GM21786 (cell line): ENCODE measurements at regions not wholly inside any gene's neighbourhood (a gene's known extent, or its start where the extent isn't known, plus 50 kb on each side); places are given as distances from the start of the nearest gene placed in this dataset.

Experiments used
- ATAC-seq: cut with Tn5 transposase; IDR thresholded peaks from one replicate; pipeline ENCODE4 v1.9.1; 2021; ENCODE audit not compliant: unreplicated experiment

DNA sequence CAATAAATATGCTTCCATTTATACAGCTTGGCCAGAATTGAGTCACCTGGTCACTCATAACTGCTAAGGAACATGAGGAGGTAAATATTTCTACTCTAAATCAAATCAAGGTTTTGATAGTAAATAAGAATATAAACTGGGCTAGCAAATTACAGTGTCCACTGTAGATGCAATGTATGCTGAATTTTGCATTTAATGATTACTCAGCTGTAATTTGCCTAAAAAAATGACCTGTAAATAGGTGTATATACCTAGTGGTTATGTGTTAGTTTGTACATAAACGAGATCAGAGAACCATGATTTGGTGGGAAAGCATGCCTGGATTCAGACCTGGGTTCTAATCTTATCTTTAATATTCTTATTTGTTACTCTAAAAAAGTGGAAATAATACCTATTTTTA lies 76.6 kb upstream of the CNTN1 start:
- ATAC-seq, result no peak

DNA sequence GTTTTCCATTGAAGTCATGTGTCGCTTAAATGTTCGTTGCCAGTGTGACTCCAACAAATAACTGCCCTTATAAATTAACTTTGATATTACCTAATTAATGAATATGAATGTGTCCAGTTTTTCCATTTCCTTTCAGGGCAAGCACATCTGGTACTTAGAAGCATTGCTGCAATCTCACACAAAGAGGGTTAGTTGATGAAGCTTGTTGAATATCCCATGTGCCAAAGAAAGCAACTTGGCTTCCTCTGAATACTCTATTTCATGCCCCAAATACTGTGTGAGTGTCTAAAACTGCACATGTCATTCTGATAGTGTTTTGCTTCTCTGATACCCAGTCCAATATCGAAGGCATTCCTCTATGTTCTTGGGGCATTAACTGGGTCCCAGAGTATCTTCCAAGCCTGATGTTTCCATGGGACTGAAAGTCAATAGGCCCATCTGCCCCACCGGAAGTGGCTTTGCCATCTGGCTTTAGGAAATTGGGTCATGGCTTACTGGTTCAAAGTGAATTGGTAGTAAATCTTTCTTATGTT lies 75.8 kb upstream of the CNTN1 start:
- ATAC-seq, result no peak

GRCh38 chr12:40618636-40619035 lies 73.6 kb upstream of the CNTN1 start:
- no peak for ATAC-seq

DNA sequence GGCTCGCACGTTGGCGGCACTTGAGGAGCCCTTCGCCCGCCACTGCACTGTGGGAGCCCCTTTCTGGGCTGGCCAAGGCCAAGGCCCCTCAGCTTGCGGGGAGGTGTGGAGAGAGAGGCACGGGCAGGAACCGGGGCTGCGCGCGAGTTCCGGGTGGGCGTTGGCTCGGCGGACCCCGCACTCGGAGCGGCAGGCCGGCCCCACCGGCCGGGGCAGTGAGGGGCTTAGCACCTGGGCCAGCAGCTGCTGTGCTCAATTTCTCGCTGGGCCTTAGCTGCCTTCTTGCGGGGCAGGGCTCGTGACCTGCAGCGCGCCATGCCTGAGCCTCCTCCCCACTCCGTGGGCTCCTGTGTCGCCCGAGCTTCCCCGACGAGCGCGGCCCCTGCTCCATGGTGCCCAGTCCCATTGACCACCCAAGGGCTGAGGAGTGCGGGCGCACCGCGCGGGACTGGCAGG lies 71.6 kb upstream of the CNTN1 start:
- no peak for ATAC-seq

- ATAC-seq, result peak; percentile 66
Observed at GRCh38 chr12:40622246-40622838, 69.9 kb upstream of the CNTN1 start.

DNA sequence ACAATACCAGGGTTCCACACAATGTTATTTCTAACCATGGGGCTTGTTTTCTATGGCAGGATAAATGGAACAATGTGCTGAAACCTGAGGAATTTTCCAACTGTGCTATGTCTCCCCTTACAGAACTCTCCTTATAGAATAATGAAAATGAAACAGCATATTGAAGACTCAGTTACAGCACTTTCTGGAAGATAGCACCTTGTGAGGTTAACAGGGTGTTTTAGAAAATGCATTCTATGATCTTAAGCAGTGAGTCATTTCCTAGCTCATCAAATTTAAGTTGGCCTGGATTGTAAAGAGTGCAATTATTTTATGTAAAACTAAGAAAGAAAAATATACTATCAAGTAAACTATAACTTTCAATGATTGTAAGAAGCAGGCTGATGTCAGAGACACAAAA lies 60.1 kb upstream of the CNTN1 start:
- no peak for ATAC-seq

- ATAC-seq, result no peak
Observed at GRCh38 chr12:40632933-40633332, 59.3 kb upstream of the CNTN1 start.

DNA sequence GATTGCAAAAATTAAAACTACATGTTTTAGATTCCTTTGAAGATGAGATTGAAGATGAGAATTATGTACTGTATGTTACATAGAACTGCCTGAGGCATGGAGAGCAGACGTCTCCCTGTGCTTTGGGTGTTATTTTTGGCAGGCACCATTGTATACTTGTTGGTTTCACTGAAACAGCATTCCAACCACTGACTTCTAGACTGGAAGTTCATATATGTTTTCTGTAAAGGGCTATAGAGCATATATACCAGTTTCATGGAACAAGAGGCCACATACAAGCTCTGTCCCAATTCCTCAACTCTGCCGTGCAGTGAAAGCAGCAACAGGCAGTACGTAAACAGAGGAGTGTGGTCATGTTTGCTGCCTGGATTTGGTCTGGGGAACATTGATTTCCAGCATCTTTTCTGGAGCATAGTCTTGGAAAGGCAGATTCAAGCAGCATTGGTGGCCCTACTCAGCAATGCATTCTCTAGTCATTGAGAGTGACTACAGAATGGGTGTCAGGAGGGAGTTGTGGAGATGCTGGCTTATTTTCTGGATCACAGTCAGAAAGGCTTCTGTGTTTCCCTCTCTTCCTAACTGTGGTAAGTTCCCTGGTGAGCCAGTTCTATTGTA lies 57.6 kb upstream of the CNTN1 start:
- no peak for ATAC-seq

DNA sequence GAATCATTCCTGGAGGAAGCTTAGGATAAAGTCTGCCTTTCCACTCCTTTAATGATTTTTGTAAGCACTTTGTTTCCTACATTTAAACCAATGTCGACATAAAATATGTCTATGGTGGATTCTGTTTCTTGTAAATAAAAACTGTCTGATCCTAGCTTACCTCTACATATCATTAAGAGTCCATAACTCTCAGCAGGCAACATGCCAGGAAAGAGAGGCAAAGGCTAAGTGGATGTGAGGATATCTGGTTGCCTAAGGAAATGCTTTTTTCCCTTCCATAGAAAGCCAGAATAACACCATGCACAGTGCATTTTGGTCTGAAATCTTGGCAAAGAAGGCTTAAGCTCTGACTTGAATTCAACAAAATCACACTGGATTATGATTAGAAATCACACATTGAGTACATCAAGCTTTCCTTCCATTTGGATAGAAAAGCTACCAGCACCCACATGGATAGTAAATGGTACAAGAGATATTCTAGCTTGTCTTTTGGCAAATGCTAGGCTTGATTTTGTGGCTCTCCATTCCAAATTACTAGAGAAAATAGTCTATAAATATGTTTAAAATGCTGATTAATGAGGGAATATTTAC lies 57.0 kb upstream of the CNTN1 start:
- ATAC-seq, result no peak
